HS-5 (cell line): ENCODE measurements at regions not wholly inside any gene's neighbourhood (a gene's known extent, or its start where the extent isn't known, plus 50 kb on each side); places are given as distances from the start of the nearest gene placed in this dataset.

Experiments
- DNase-seq: peaks from one replicate; pipeline ENCODE4 v3.0.0-alpha.2; 2012; ENCODE audit warnings: low read depth

DNA sequence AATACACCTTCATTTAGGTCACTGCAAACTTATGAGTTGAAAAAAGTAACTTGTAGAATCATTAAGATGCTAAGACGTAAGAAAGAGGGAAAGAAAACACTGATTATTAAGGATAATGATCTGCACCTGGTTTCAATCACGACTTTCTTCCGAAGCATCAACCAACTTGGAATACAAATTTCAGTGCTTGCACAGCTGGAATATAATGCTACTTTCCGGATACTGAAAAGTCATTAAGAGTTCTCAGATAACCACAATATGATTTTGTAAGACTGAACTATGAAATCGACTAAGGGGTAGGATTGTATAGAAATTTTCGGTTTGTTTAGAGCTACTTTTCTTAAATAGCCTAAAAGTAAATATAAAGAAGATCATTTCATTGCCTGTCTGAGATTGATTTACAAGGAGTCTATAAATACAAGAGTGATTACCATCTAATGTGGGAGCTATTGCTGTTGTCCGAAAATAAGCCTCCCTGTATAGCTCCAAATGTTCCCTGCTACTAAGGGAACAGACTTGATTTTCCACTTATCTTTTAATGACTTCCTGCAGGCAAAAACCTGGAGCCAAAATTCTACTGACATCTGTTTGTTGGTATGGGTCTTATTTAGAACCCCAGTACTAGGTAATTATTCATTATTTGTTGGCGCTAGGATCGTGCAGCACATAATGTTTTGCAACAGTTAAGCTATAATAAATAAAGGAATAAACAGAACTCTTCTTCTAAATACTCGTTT lies 673.3 kb downstream of the KCNT2 start:
- no peak for DNase-seq

DNA sequence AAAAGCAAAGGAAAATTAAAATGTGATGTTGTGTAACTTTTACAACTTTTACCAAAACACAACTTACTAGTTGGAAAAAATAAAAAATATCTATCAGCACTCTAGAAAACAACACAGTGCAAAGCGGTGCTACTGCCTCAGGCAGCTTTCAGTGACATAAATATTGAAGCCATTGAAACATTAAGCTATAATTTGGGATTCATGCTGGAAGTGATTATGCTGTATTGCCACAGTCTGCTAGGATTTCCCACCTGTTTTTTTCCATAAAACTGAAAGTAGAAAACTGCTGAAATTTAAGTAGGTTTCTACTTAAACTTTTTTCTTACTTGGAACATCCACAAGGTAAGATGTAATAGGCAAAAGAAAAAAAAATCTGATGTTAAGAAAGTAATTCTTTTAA lies 674.4 kb downstream of the KCNT2 start:
- no peak for DNase-seq

- no peak for DNase-seq
Measured at GRCh38 chr1:195915826-195916225, 692.4 kb downstream of the KCNT2 start.

GRCh38 chr1:195909061-195909460 lies 699.2 kb downstream of the KCNT2 start:
- peak; percentile 33 for DNase-seq

GRCh38 chr1:195908121-195908520 lies 700.1 kb downstream of the KCNT2 start:
- DNase-seq = peak; percentile 35

GRCh38 chr1:195903203-195903602 lies 705.0 kb downstream of the KCNT2 start:
- no peak for DNase-seq

- DNase-seq = no peak
Measured at GRCh38 chr1:195902779-195903178, 705.5 kb downstream of the KCNT2 start.

- DNase-seq = peak; percentile 9
Measured at GRCh38 chr1:195899762-195900352, 708.4 kb downstream of the KCNT2 start.

GRCh38 chr1:195898924-195899323 lies 709.3 kb downstream of the KCNT2 start:
- DNase-seq = no peak

GRCh38 chr1:195898373-195898772 lies 709.9 kb downstream of the KCNT2 start:
- DNase-seq = no peak

DNA sequence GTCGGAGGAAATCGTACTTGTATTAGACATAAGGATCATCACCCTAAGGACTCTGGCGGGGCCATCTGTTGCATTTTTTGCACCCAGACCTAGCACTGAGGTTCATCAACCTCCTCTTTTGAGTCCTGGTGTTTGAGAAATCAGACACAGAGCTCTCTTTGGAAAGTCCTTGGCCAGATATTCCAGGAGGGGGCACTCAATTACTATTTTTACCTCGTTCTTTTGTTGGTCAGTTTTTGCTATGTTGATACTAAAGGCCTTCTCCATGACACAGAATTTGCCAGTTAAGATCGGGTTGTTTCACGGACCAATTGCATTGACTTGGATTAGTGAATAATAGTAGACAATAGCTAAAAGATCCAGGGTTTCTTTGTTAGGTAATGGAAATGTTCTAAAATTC lies 711.2 kb downstream of the KCNT2 start:
- no peak for DNase-seq

DNA sequence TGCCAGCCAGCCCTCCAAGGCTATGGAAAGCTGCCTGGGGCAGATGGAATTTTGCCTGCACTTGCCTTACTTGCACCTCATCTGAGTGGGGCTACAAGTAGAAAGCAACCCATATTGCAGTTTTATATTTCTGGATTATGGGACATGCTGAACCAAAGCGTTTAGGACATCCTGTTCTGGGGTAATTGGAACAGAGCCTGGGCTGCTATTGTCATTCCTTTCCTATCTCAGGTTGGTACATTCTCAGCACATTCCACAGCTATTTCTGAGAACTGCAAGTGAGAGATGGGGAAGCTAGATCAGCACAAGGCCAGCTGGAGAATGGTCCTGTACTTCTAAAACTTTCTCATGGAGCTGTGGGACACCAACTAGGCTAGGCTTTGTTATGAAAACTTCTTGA lies 713.8 kb downstream of the KCNT2 start:
- DNase-seq = no peak

DNA sequence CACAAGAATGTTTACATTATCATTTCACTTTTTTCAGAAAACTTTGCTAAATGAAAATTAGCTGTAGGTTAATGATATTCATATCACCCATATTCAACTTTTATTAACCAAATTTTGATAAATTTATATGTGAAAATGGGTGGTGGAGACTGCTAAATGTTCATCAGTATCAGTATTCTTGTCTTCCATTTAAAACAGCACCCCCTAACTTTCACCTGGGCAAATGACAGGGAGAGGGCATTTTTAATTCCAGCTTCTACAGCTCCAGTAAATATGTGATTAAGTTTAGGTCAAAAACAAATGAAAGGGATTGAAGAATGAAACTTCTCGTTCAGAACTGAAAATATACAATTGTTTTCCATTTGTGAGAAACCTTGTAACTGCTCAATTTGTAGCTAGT lies 722.2 kb downstream of the KCNT2 start:
- DNase-seq = no peak

DNA sequence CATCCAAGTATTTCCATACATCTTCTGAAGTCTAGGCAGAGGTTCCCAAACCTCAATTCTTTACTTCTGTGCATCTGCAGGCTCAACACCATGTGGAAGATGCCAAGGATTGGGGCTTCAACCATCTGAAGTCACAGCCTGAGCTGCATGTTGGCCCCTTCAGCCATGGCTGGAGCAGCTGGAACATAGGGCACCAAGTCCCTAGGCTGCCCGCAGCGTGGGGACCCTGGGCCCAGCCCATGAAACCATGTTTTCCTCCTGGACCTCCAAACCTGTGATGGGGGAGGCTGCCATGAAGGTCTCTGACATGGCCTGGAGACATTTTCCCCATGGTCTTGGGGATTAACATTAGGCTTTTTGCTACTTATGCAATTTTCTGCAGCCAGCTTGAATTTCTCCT lies 729.8 kb downstream of the KCNT2 start:
- no peak for DNase-seq

GRCh38 chr1:195876792-195877191 lies 731.4 kb downstream of the KCNT2 start:
- no peak for DNase-seq

DNA sequence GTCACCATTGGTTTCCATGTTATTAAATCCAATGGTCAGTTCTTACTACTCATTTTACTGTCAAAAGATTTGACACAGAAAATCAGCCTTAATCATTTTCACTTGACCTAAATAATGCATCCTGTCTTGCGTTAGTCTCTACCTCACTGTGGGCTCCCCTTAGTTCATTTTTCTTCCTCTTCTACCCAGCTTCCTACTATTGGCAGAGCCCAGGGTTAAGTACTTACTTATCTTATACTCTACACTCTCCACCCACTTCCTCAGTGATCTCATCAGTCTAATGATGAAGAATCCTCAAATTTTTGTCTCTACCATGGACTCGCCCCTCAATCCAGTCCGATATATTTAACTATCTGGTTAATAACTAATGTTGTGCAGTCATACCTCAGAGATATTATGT lies 735.9 kb downstream of the KCNT2 start:
- no peak for DNase-seq

GRCh38 chr1:195867638-195868037 lies 740.6 kb downstream of the KCNT2 start:
- no peak for DNase-seq

DNA sequence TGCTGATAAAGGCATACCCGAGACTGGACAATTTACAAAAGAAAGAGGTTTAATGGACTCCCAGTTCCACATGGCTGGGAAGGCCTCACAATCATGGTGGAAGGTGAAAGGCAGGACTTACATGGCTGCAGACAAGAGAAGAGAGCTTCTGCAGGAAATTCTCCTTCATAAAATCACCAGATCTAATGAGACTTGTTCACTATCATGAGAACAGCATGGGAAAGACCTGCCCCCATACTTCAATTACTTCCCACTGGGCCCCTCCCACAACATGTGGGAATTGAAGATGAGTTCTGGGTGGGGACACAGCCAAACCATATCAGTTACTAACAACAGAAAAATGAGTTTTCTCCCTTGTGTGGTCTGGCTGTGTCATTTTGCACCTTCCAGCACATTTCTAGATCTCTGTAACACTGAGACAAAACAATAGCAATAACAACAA lies 741.4 kb downstream of the KCNT2 start:
- no peak for DNase-seq

- DNase-seq = no peak
Measured at GRCh38 chr1:195866091-195866780, 742.0 kb downstream of the KCNT2 start.

- peak; percentile 6 for DNase-seq
Measured at GRCh38 chr1:195851804-195852203, 756.4 kb downstream of the KCNT2 start.

- DNase-seq = no peak
Measured at GRCh38 chr1:195851016-195851601, 757.1 kb downstream of the KCNT2 start.

GRCh38 chr1:195849180-195849579 lies 759.1 kb downstream of the KCNT2 start:
- no peak for DNase-seq
